ENCODE measurements at regions not wholly inside any gene's neighbourhood (a gene's known extent, or its start where the extent isn't known, plus 50 kb on each side); places are given as distances from the start of the nearest gene placed in this dataset.

GRCh38 chr1:68800182-68800581 lies 303.3 kb upstream of the DEPDC1 start:
- no peak overlapping the region for H3K27ac ChIP-seq (ENCODE audit: low read depth, low read length, poor library complexity, severe bottlenecking)
- H3K4me1 ChIP-seq (ENCODE audit: insufficient read depth, low read length, severe bottlenecking), result no peaks in the 10 kb centered on the region
- no peaks in the 10 kb centered on the region for H3K9me2 ChIP-seq (ENCODE audit: low read depth, low read length)
- H3K4me3 ChIP-seq (ENCODE audit: low read depth, low read length, poor library complexity, severe bottlenecking), result no peak overlapping the region
- no peaks in the 10 kb centered on the region for H3K9me3 ChIP-seq (ENCODE audit: low read length)
- no peaks in the 10 kb centered on the region for H3K36me3 ChIP-seq (ENCODE audit: insufficient read depth, low read length)
- TF ChIP-seq EZH2 (IDR thresholded peaks at IDR 0.05; ENCODE audit: borderline replicate concordance, low read length), result no peak
- TF ChIP-seq, protein P1, sequence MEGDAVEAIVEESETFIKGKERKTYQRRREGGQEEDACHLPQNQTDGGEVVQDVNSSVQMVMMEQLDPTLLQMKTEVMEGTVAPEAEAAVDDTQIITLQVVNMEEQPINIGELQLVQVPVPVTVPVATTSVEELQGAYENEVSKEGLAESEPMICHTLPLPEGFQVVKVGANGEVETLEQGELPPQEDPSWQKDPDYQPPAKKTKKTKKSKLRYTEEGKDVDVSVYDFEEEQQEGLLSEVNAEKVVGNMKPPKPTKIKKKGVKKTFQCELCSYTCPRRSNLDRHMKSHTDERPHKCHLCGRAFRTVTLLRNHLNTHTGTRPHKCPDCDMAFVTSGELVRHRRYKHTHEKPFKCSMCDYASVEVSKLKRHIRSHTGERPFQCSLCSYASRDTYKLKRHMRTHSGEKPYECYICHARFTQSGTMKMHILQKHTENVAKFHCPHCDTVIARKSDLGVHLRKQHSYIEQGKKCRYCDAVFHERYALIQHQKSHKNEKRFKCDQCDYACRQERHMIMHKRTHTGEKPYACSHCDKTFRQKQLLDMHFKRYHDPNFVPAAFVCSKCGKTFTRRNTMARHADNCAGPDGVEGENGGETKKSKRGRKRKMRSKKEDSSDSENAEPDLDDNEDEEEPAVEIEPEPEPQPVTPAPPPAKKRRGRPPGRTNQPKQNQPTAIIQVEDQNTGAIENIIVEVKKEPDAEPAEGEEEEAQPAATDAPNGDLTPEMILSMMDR (IDR thresholded peaks at IDR 0.05; ENCODE audit: low read length), result no peak
- H3K79me2 ChIP-seq (ENCODE audit: insufficient read depth, low read length), result no peaks in the 10 kb centered on the region
- H2AFZ ChIP-seq (ENCODE audit: low read length), result no peak overlapping the region
- no peaks in the 10 kb centered on the region for H3F3A ChIP-seq (ENCODE audit: insufficient read depth, low read length)
- no peaks in the 10 kb centered on the region for H4K20me1 ChIP-seq (ENCODE audit: insufficient read depth, low read length)
- H3K27me3 ChIP-seq (ENCODE audit: insufficient read depth, low read length), result no peaks in the 10 kb centered on the region
- no peak overlapping the region for H3K9ac ChIP-seq (ENCODE audit: low read length)
- H3K4me2 ChIP-seq (ENCODE audit: low read length), result no peak overlapping the region

- Histone ChIP-seq H3F3A (ENCODE audit: insufficient read depth, low read length) (no peaks in the 10 kb centered on the region), H4K20me1 (ENCODE audit: insufficient read depth, low read length) (no peaks in the 10 kb centered on the region), H3K27me3 (ENCODE audit: insufficient read depth, low read length) (no peaks in the 10 kb centered on the region), H3K79me2 (ENCODE audit: insufficient read depth, low read length) (no peaks in the 10 kb centered on the region), H3K9ac (ENCODE audit: low read length) (no peak overlapping the region), H3K4me1 (ENCODE audit: insufficient read depth, low read length, severe bottlenecking) (no peaks in the 10 kb centered on the region), H2AFZ (ENCODE audit: low read length) (no peak overlapping the region), H3K9me2 (ENCODE audit: low read depth, low read length) (no peaks in the 10 kb centered on the region), H3K27ac (ENCODE audit: low read depth, low read length, poor library complexity, severe bottlenecking) (no peak overlapping the region), H3K4me3 (ENCODE audit: low read depth, low read length, poor library complexity, severe bottlenecking) (no peak overlapping the region), H3K9me3 (ENCODE audit: low read length) (no peaks in the 10 kb centered on the region), H3K36me3 (ENCODE audit: insufficient read depth, low read length) (no peaks in the 10 kb centered on the region), H3K4me2 (ENCODE audit: low read length) (no peak overlapping the region)
- no peak for TF ChIP-seq EZH2 (IDR thresholded peaks at IDR 0.05; ENCODE audit: borderline replicate concordance, low read length)
- TF ChIP-seq, protein P1 (IDR thresholded peaks at IDR 0.05; ENCODE audit: low read length), result no peak
These were observed 304.6 kb upstream of the DEPDC1 start for GRCh38 chr1:68801440-68801839.

GRCh38 chr1:68805097-68805641 lies 308.3 kb upstream of the DEPDC1 start:
- no peaks in the 10 kb centered on the region for H3K4me1 ChIP-seq (ENCODE audit: insufficient read depth, low read length, severe bottlenecking)
- TF ChIP-seq EZH2 (IDR thresholded peaks at IDR 0.05; ENCODE audit: borderline replicate concordance, low read length), result no peak
- TF ChIP-seq, protein P1 (IDR thresholded peaks at IDR 0.05; ENCODE audit: low read length), result no peak
- no peaks in the 10 kb centered on the region for H3K27me3 ChIP-seq (ENCODE audit: insufficient read depth, low read length)

More at GRCh38 chr1:68805097-68805641, 308.3 kb upstream of the DEPDC1 start:
- Histone ChIP-seq H3K4me3 (ENCODE audit: low read depth, low read length, poor library complexity, severe bottlenecking) (no peak overlapping the region), H3K4me2 (ENCODE audit: low read length) (no peak overlapping the region), H3K79me2 (ENCODE audit: insufficient read depth, low read length) (no peaks in the 10 kb centered on the region), H3K9me3 (ENCODE audit: low read length) (no peaks in the 10 kb centered on the region), H3K9me2 (ENCODE audit: low read depth, low read length) (no peaks in the 10 kb centered on the region), H3K36me3 (ENCODE audit: insufficient read depth, low read length) (no peaks in the 10 kb centered on the region), H2AFZ (ENCODE audit: low read length) (no peak overlapping the region), H3F3A (ENCODE audit: insufficient read depth, low read length) (no peaks in the 10 kb centered on the region), H3K27ac (ENCODE audit: low read depth, low read length, poor library complexity, severe bottlenecking) (no peak overlapping the region), H4K20me1 (ENCODE audit: insufficient read depth, low read length) (no peaks in the 10 kb centered on the region), H3K9ac (ENCODE audit: low read length) (no peak overlapping the region)
